ENCODE measurements at regions not wholly inside any gene's neighbourhood (a gene's known extent, or its start where the extent isn't known, plus 50 kb on each side); places are given as distances from the start of the nearest gene placed in this dataset.

GRCh38 chr6:133648581-133648980, 240.3 kb upstream of the TCF21 start:
- no TSS peak for BruUV-seq (replicated peaks)
- no peak for FAIRE-seq
- dilution Hi-C loops (cut with MboI; ENCODE audit: extremely low pct_ligation_motif_present, low sequenced_read_pairs) = no loop called here

More at GRCh38 chr6:133648581-133648980, 240.3 kb upstream of the TCF21 start:
- Histone ChIP-seq H4K20me1 (replicated peaks; ENCODE audit: control insufficient read depth, extremely low read depth, insufficient read depth, low read length) (no peaks in the 10 kb centered on the region), H3K79me2 (ENCODE audit: control insufficient read depth, insufficient read depth, low read length) (no peaks in the 10 kb centered on the region), H3K9me3 (replicated peaks; ENCODE audit: control insufficient read depth, insufficient read depth, low read length) (no peaks in the 10 kb centered on the region), H3K4me1 (ENCODE audit: control insufficient read depth, extremely low read depth, insufficient read depth, low read length) (no peaks in the 10 kb centered on the region), H3K36me3 (ENCODE audit: control insufficient read depth in 2 of 2, extremely low read depth in 1 of 2, insufficient read depth in 2 of 2, low read length in 2 of 2) (no peaks in the 10 kb centered on the region), H3K27me3 (ENCODE audit: control insufficient read depth in 2 of 2, insufficient read depth in 2 of 2, low read length in 2 of 2) (no peaks in the 10 kb centered on the region), H3K4me2 (ENCODE audit: insufficient read depth, low read length) (no peak overlapping the region), H3K4me3 (replicated peaks in 1 of 3; ENCODE audit: insufficient read depth in 1 of 3, low read depth in 1 of 3, low read length in 3 of 3) (no peak overlapping the region), H3K9me1 (replicated peaks; ENCODE audit: control insufficient read depth, extremely low read depth, insufficient read depth, low read length) (no peaks in the 10 kb centered on the region), H2AFZ (ENCODE audit: low read depth, low read length) (no peak overlapping the region), H3K9ac (replicated peaks; ENCODE audit: extremely low read depth, insufficient read depth, low read length) (no peak overlapping the region), H3K27ac (ENCODE audit: insufficient read depth, low read depth, low read length) (no peak overlapping the region)
- intact Hi-C loops (cut with micrococcal nuclease) = no loop called here
- POLR2A ChIA-PET = no interaction called here
- TF ChIP-seq CTCF (IDR thresholded peaks at IDR 0.05; ENCODE audit: extremely low read depth in 1 of 2, insufficient read depth in 1 of 2, low read depth in 1 of 2, low read length in 2 of 2) (no peak), MAX (IDR thresholded peaks at IDR 0.05; ENCODE audit: insufficient read depth, insufficient read length) (no peak), POLR2AphosphoS5 (IDR thresholded peaks at IDR 0.05; ENCODE audit: insufficient read depth, low read depth, low read length) (no peak), JUN (IDR thresholded peaks at IDR 0.05; ENCODE audit: borderline replicate concordance, insufficient read depth, insufficient read length, low read depth) (no peak), FOS (IDR thresholded peaks at IDR 0.05; ENCODE audit: borderline replicate concordance, insufficient read depth, low read length) (no peak), MYC (IDR thresholded peaks at IDR 0.05; ENCODE audit: low read depth, low read length) (no peak), GATA2 (IDR thresholded peaks at IDR 0.05; ENCODE audit: insufficient read depth, insufficient read length, low read depth, low read length) (no peak), EZH2 (IDR thresholded peaks at IDR 0.05; ENCODE audit: borderline replicate concordance, low read depth, low read length, severe bottlenecking) (no peak), POLR2A (IDR thresholded peaks at IDR 0.05; ENCODE audit: low read depth, low read length) (no peak)
- CTCF ChIA-PET = no interaction called here
- no peak for DNase-seq (ENCODE audit: low read depth, low spot score)
